ENCODE measurements at regions not wholly inside any gene's neighbourhood (a gene's known extent, or its start where the extent isn't known, plus 50 kb on each side); places are given as distances from the start of the nearest gene placed in this dataset.
A peak's percentile ranks its signal among the peaks of the same experiment; 100 is the strongest.

- TF ChIP-seq CTCF (IDR thresholded peaks at IDR 0.05; ENCODE audit: extremely low read depth in 1 of 2, insufficient read depth in 1 of 2, low read depth in 1 of 2, low read length in 2 of 2) (peak in 1 of 2 donors; percentile 9), POLR2A (IDR thresholded peaks at IDR 0.05; ENCODE audit: low read depth, low read length) (no peak), POLR2AphosphoS5 (IDR thresholded peaks at IDR 0.05; ENCODE audit: insufficient read depth, low read depth, low read length) (no peak), MYC (IDR thresholded peaks at IDR 0.05; ENCODE audit: low read depth, low read length) (no peak), EZH2 (IDR thresholded peaks at IDR 0.05; ENCODE audit: borderline replicate concordance, low read depth, low read length, severe bottlenecking) (no peak)
Observed at GRCh38 chr3:173275740-173276139, 121.8 kb upstream of the NLGN1 start.

Data from endothelial cell of umbilical vein (primary cell).